Spinal cord (tissue), 9 donors: ENCODE measurements at regions not wholly inside any gene's neighbourhood (a gene's known extent, or its start where the extent isn't known, plus 50 kb on each side); places are given as distances from the start of the nearest gene placed in this dataset.

Experiments used
- DNase-seq, 6 donors: peaks; one replicate each; pipeline versions ENCODE4 v3.0.0 to v3.0.0-alpha.2; 2013 to 2015; ENCODE audit warnings: low spot score in 6 of 6, low read depth in 4 of 6
- H3K27ac ChIP-seq: one replicate; pipeline ENCODE4 v1.5.1; 2013; ENCODE audit warnings: low read depth, low read length, control low read depth
- H3K27me3 ChIP-seq: one replicate; pipeline ENCODE4 v1.6.1; 2013; ENCODE audit warnings: low read length; ENCODE audit not compliant: control insufficient read depth, insufficient read depth
- H3K36me3 ChIP-seq: one replicate; pipeline ENCODE4 v1.6.1; 2013; ENCODE audit warnings: low read length; ENCODE audit not compliant: control insufficient read depth, insufficient read depth
- H3K4me1 ChIP-seq: one replicate; pipeline ENCODE4 v1.6.1; 2013; ENCODE audit warnings: low read length; ENCODE audit not compliant: control insufficient read depth, insufficient read depth
- H3K4me3 ChIP-seq: one replicate; pipeline ENCODE4 v1.5.1; 2013; ENCODE audit warnings: low read depth, low read length, control low read depth
- H3K9me3 ChIP-seq: one replicate; pipeline ENCODE4 v1.6.1; 2013; ENCODE audit warnings: low read length; ENCODE audit not compliant: control insufficient read depth, insufficient read depth
- WGBS: methylation state at CpG from one replicate; pipeline ENCODE4 v1.1.5; 2013; ENCODE audit warnings: missing lambda C conversion rate; ENCODE audit not compliant: insufficient coverage; 5-methylcytosine and 5-hydroxymethylcytosine counted together
- donor health status: healthy.

GRCh38 chrX:122878269-122878668 is 305.8 kb upstream of the GRIA3 start:
- no peaks in the 10 kb centered on the region for H3K36me3 ChIP-seq
- no peak for DNase-seq
- no peak overlapping the region for H3K4me3 ChIP-seq
- H3K9me3 ChIP-seq: no peaks in the 10 kb centered on the region
- no peaks in the 10 kb centered on the region for H3K27me3 ChIP-seq
- WGBS: no CpG with 5 or more reads among the region's 2 CpGs
- H3K4me1 ChIP-seq: no peaks in the 10 kb centered on the region
- no peak overlapping the region for H3K27ac ChIP-seq

DNA sequence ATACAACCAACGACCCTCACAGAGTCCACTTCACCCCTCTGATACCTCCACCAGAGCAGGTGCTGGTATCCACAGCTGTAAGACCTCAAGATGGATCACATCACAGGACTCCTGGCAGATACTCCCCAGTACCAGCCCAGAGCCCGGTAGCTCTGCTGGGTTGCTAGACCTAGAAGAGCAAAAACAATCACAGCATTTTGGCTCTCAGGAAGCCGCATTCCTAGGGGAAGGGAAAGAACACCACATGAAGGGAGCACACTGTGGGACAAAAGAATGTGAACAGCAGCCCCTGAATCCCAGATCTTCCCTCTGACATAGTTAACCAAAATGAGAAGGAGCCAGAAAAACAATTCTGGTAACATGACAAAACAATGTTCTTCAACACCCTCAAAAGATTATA is 303.1 kb upstream of the GRIA3 start:
- WGBS: 76% methylated on average over 2 of the region's 3 CpGs
- DNase-seq: no peak

DNA sequence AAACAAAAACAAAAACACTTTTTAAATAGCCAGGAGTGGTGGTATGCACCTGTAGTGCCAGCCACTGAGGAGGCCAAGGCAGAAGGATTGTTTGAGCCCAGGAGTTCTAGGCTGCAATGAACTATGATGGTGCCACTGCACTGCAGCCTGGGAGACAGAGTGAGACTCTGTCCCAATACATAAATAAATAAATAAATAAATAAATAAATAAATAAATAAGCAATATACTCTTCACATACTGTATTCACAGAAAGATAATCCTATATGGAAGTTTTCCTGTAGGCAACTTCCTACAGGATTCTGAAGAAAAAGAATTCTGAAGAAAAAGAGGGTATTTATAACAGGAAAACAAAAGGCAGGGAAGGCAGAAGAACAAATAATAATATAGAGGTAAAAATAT is 293.3 kb upstream of the GRIA3 start:
- Histone ChIP-seq H3K9me3 (no peaks in the 10 kb centered on the region), H3K36me3 (no peaks in the 10 kb centered on the region), H3K4me1 (no peaks in the 10 kb centered on the region), H3K27me3 (no peaks in the 10 kb centered on the region), H3K4me3 (no peak overlapping the region), H3K27ac (no peak overlapping the region)
- no peak for DNase-seq

More for the DNA sequence above, 303.1 kb upstream of the GRIA3 start:
- Histone ChIP-seq H3K27ac (no peak overlapping the region), H3K36me3 (no peaks in the 10 kb centered on the region), H3K4me3 (no peak overlapping the region), H3K27me3 (no peaks in the 10 kb centered on the region), H3K4me1 (no peaks in the 10 kb centered on the region), H3K9me3 (no peaks in the 10 kb centered on the region)

- Histone ChIP-seq H3K36me3 (no peaks in the 10 kb centered on the region), H3K4me1 (no peaks in the 10 kb centered on the region), H3K9me3 (peaks cover 2% of the 10 kb centered on the region), H3K4me3 (no peak overlapping the region), H3K27ac (no peak overlapping the region), H3K27me3 (no peaks in the 10 kb centered on the region)
- DNase-seq: no peak
- WGBS: 84% methylated on average over 7 of the region's 7 CpGs
These were observed 277.4 kb upstream of the GRIA3 start for GRCh38 chrX:122906726-122907125.

DNA sequence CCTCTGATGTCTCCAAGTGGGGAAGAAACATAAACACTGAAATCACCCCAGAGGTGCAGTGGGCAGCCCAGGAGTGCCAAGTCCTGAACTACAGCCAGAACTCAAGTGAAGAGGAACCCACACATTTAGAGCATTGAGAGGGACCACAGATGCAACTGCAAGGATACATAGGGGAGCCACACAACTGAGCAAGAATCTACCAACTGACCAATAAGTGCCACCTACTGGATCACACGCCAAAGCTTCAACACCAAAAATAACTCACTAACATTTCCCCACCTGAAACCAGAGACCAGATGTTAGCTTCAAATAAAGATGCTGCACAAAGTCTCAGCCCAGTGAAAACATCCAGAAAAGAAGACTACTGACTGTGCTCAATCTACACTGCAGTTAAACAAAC is 276.7 kb upstream of the GRIA3 start:
- Histone ChIP-seq H3K9me3 (peaks cover 2% of the 10 kb centered on the region), H3K36me3 (no peaks in the 10 kb centered on the region), H3K27ac (no peak overlapping the region), H3K4me3 (no peak overlapping the region), H3K4me1 (no peaks in the 10 kb centered on the region), H3K27me3 (no peaks in the 10 kb centered on the region)
- no peak for DNase-seq
- 89% methylated on average over 1 of the region's 1 CpG for WGBS

DNA sequence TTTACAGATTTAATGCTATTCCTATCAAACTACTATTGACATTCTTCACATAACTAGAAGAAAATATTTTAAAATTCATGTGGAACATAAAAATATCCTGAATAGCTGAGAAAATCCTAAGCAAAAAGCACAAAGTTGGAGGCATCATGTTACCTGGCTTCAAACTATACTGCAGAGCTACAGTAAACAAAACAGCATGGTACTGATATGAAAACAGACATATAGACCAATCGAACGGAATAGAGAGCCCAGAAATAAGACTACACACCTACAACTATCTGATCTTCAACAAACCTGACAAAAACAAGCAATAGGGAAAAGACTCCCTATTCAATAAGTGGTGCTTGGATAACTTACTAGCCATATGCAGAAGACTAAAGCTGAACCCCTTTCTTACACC is 273.4 kb upstream of the GRIA3 start:
- no peaks in the 10 kb centered on the region for H3K36me3 ChIP-seq
- H3K9me3 ChIP-seq: peaks cover 2% of the 10 kb centered on the region
- WGBS: no CpG with 5 or more reads among the region's 2 CpGs
- no peak overlapping the region for H3K4me3 ChIP-seq
- no peaks in the 10 kb centered on the region for H3K4me1 ChIP-seq
- H3K27ac ChIP-seq: no peak overlapping the region
- no peaks in the 10 kb centered on the region for H3K27me3 ChIP-seq
- no peak for DNase-seq

DNA sequence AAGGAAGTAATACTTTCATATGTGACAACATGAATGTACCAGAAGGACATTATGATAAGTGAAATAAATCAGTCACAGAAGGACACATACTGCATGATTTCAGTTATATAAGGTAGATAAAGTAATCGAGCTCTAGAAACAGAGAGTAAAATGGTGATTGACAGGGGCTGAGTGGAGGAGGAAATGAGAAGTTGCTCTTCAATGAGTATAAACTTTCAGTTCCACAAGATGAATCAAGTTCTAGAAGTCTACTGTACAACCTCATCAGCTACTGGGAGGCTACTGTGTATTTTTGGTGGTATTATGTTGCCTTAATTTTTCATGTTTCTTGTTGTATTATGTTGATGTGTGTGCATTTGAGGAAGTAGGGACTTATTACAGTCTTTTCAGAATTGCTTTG is 270.9 kb upstream of the GRIA3 start:
- Histone ChIP-seq H3K27ac (no peak overlapping the region), H3K27me3 (no peaks in the 10 kb centered on the region), H3K9me3 (peaks cover 2% of the 10 kb centered on the region), H3K36me3 (no peaks in the 10 kb centered on the region), H3K4me1 (no peaks in the 10 kb centered on the region), H3K4me3 (no peak overlapping the region)
- 100% methylated on average over 1 of the region's 1 CpG for WGBS
- no peak for DNase-seq

DNA sequence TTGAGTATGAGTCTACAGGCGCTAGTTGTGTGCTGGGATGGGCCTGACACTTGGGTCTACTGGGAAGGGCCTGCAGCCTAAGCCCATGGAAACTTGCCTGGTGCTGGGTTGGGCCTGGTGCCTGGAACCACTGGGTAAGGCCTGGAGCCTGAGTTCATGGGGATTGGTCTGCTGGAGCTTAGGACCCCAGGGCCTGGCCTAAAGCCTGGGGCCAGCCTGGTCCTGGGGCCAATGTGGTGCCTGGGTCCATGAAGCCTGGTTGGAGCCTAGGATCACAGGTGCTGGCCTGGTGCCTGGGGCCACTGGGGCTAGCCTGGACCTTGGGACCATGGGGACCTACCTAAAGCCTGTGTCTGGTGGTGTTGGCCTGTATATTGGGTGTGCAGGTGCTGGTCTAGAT is 270.3 kb upstream of the GRIA3 start:
- H3K27ac ChIP-seq: no peak overlapping the region
- H3K4me1 ChIP-seq: no peaks in the 10 kb centered on the region
- H3K36me3 ChIP-seq: no peaks in the 10 kb centered on the region
- 63% methylated on average over 1 of the region's 1 CpG for WGBS
- no peak overlapping the region for H3K4me3 ChIP-seq
- H3K27me3 ChIP-seq: no peaks in the 10 kb centered on the region
- DNase-seq: no peak
- H3K9me3 ChIP-seq: peaks cover 2% of the 10 kb centered on the region

GRCh38 chrX:122914256-122914655 is 269.8 kb upstream of the GRIA3 start:
- Histone ChIP-seq H3K36me3 (no peaks in the 10 kb centered on the region), H3K27ac (no peak overlapping the region), H3K27me3 (no peaks in the 10 kb centered on the region), H3K4me3 (no peak overlapping the region), H3K4me1 (no peaks in the 10 kb centered on the region), H3K9me3 (peaks cover 2% of the 10 kb centered on the region)
- 87% methylated on average over 5 of the region's 5 CpGs for WGBS
- no peak for DNase-seq

- WGBS: no CpG with 5 or more reads among the region's 1 CpG
- H3K27ac ChIP-seq: no peak overlapping the region
- no peaks in the 10 kb centered on the region for H3K36me3 ChIP-seq
- no peak overlapping the region for H3K4me3 ChIP-seq
- no peaks in the 10 kb centered on the region for H3K4me1 ChIP-seq
- DNase-seq: no peak
- no peaks in the 10 kb centered on the region for H3K27me3 ChIP-seq
- no peaks in the 10 kb centered on the region for H3K9me3 ChIP-seq
These were observed 249.9 kb upstream of the GRIA3 start for GRCh38 chrX:122934131-122934530.
